ENCODE measurements at regions not wholly inside any gene's neighbourhood (a gene's known extent, or its start where the extent isn't known, plus 50 kb on each side); places are given as distances from the start of the nearest gene placed in this dataset.

GRCh38 chr15:70324001-70324974, 226.6 kb upstream of the TLE3 start:
- no peak overlapping the region for H2BK20ac ChIP-seq (ENCODE audit: low read depth, low read length)
- H4K91ac ChIP-seq (ENCODE audit: insufficient read depth, low read depth, low read length) = no peak overlapping the region
- H2AFZ ChIP-seq (replicated peaks; ENCODE audit: low read length, poor library complexity) = no peak overlapping the region
- no peaks in the 10 kb centered on the region; the same call in 1 of the 2 replicates for H3K9me3 ChIP-seq (ENCODE audit: control insufficient read depth, insufficient read depth, low read length)
- H3K14ac ChIP-seq (replicated peaks; ENCODE audit: low read depth, low read length) = no peak overlapping the region
- peaks cover 28% of the 10 kb centered on the region for H3K27me3 ChIP-seq (ENCODE audit: control insufficient read depth, insufficient read depth, low read length)
- no peak overlapping the region for H2BK5ac ChIP-seq (ENCODE audit: low read depth, low read length, poor library complexity, severe bottlenecking)
- no peaks in the 10 kb centered on the region for H3K79me1 ChIP-seq (ENCODE audit: low read depth in 1 of 2, low read length in 2 of 2)
- H3K4me1 ChIP-seq (ENCODE audit: control insufficient read depth, insufficient read depth, low read length) = peaks cover 20% of the 10 kb centered on the region; the same call in 1 of the 2 replicates
- H3K4me3 ChIP-seq (ENCODE audit: insufficient read depth, low read depth, low read length) = no peak overlapping the region
- dilution Hi-C loops (cut with HindIII; ENCODE audit: low sequenced_read_pairs, unreplicated experiment) (no loop called here), in situ Hi-C loops (cut with MboI; ENCODE audit: low sequenced_read_pairs) (no loop called here), intact Hi-C loops (cut with micrococcal nuclease) (no loop called here)
- no peak overlapping the region for H4K5ac ChIP-seq (ENCODE audit: low read depth, low read length)
- ChIA-PET POLR2A (ENCODE audit: unreplicated experiment) (interaction anchor here (0.6 kb wide), 1 partner anchor 50 kb away, joined by 3 read pairs; no protein-coding TSS in a partner anchor), CTCF (no interaction called here)
- H3K56ac ChIP-seq (ENCODE audit: extremely low read depth, insufficient read depth, low read length) = no peak overlapping the region
- WGBS, 2 experiments (ENCODE audit: extremely low coverage in 2 of 2, insufficient read length in 1 of 2) = 90% methylated on average over 2 of the region's 15 CpGs; no CpG with 5 or more reads in 1 of the 2 experiments
- H4K8ac ChIP-seq (ENCODE audit: low read depth in 2 of 2, low read length in 2 of 2) = no peak overlapping the region
- H2AK5ac ChIP-seq (ENCODE audit: low read depth, low read length) = no peak overlapping the region
- no peak for TF ChIP-seq USF2 (IDR thresholded peaks at IDR 0.05; ENCODE audit: low read depth, low read length)
- no peak for TF ChIP-seq FOS (IDR thresholded peaks at IDR 0.05; ENCODE audit: low read depth, low read length)
- TF ChIP-seq RFX5 (IDR thresholded peaks at IDR 0.05; ENCODE audit: low read depth, low read length) = no peak
- no peak for TF ChIP-seq CTCF (conservative IDR thresholded peaks at IDR 0.05; ENCODE audit: low read depth, low read length)
- no peak for TF ChIP-seq CEBPB (IDR thresholded peaks at IDR 0.05; ENCODE audit: low read depth, low read length)
- TF ChIP-seq RCOR1 (IDR thresholded peaks at IDR 0.05; ENCODE audit: insufficient replicate concordance, low read length) = no peak
- TF ChIP-seq CHD1 (IDR thresholded peaks at IDR 0.05; ENCODE audit: low read depth, low read length) = no peak
- no peak for TF ChIP-seq RAD21 (IDR thresholded peaks at IDR 0.05; ENCODE audit: low read length)
- no TSS peak for BruUV-seq (replicated peaks)
- no peak overlapping the region; the same call in 1 of the 2 replicates for H3K4me2 ChIP-seq (ENCODE audit: low read depth, low read length)
- ATAC-seq (ENCODE audit: low read depth) = peak; percentile 75
- H3K36me3 ChIP-seq (ENCODE audit: control insufficient read depth, insufficient read depth, low read length) = no peaks in the 10 kb centered on the region
- no peak overlapping the region for H3K23ac ChIP-seq (ENCODE audit: low read depth, low read length)
- H2BK120ac ChIP-seq (ENCODE audit: low read depth, low read length) = no peak overlapping the region
- no peak overlapping the region for H2AK9ac ChIP-seq (replicated peaks; ENCODE audit: low read depth, low read length, poor library complexity)
- no peak overlapping the region for H2BK15ac ChIP-seq (ENCODE audit: low read depth, low read length)
- H3K9ac ChIP-seq (ENCODE audit: low read depth, low read length) = no peak overlapping the region
- H4K20me1 ChIP-seq (ENCODE audit: insufficient read depth, low read length) = no peaks in the 10 kb centered on the region
- peak; percentile 30 for DNase-seq
- H3K9me1 ChIP-seq (ENCODE audit: insufficient read depth, low read length) = no peaks in the 10 kb centered on the region
- no peak overlapping the region for H3K27ac ChIP-seq (ENCODE audit: insufficient read depth, low read length)
- H3K18ac ChIP-seq (ENCODE audit: low read depth, low read length) = no peak overlapping the region; the same call in 1 of the 2 replicates
- H3K4ac ChIP-seq (ENCODE audit: low read depth, low read length) = no peak overlapping the region
